ENCODE measurements at regions not wholly inside any gene's neighbourhood (a gene's known extent, or its start where the extent isn't known, plus 50 kb on each side); places are given as distances from the start of the nearest gene placed in this dataset.

DNA sequence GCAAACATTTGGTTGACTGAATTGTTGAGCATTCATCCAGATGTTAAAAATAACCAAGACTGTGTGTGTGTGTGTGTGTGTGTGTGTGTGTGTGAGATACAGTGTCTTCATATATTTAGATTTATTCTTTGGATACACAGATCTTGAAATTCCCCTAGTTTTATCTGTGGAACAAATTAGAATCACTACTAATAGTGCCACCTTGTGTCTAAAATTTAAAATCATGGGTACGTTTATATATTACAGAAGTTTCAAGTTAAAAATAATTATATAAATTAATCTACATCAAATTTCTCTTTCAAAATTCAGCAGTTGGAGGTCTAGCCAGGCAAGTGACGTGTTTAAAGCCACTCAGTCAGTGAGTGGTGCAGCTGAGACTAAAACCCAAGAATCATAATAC is 1566.2 kb upstream of the TENM4 start:
- peak in 2 of 6 experiments; percentile 14 to 28 for TF ChIP-seq CTCF (IDR thresholded peaks at IDR 0.05)
- no peak for TF ChIP-seq POLR2A (IDR thresholded peaks at IDR 0.05)
